Globus pallidus (tissue), 1 donor: ENCODE measurements at regions not wholly inside any gene's neighbourhood (a gene's known extent, or its start where the extent isn't known, plus 50 kb on each side); places are given as distances from the start of the nearest gene placed in this dataset.
A peak's percentile ranks its signal among the peaks of the same experiment; 100 is the strongest.

ENCODE experiments used
- DNase-seq: peaks from one replicate; pipeline ENCODE4 v3.0.0-alpha.2; 2015; ENCODE audit warnings: low spot score

- DNase-seq = no peak
Observed at GRCh38 chr6:110538416-110539160, 62.2 kb upstream of the SLC22A16 start.

GRCh38 chr6:110537208-110538123 lies 61.1 kb upstream of the SLC22A16 start:
- no peak for DNase-seq

DNA sequence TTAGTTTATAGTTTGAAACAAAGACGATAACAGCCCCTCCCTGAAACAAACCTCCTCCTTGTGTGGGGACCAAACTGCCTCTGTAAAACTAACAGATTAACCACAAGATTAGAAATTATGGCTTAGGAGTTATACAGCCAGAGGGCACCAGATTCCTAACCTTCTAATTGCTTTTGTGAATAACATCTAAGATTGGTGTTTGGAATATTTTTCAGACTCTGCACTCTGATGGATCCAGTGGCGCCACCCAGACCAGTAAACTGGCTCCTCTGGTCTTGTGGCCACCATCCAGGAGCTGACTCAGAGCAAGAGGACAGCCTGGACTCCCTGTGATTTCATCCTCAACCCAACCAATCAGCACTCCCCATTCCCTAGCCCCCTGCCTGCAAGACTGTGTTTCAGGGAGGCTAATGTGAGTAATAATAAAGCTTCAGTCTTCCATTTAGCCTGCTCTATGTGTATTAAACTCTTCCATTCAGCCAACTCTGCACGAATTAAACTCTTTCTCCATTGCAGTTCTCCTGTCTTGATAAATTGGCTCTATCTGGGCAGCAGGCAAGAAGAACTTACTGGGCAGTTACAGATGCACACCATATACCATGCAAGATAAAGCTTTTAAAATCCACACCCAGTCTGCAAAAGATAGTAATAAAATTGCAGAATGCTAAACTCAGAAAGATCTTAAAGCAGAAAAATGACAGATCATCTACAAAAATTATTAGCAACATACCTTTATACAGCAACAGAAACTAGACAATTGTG lies 58.5 kb upstream of the SLC22A16 start:
- peak; percentile 95 for DNase-seq

GRCh38 chr6:110532431-110532830 lies 56.0 kb upstream of the SLC22A16 start:
- DNase-seq = peak; percentile 83

GRCh38 chr6:110530671-110531070 lies 54.3 kb upstream of the SLC22A16 start:
- no peak for DNase-seq

GRCh38 chr6:110529907-110530306 lies 53.5 kb upstream of the SLC22A16 start:
- DNase-seq = no peak

DNA sequence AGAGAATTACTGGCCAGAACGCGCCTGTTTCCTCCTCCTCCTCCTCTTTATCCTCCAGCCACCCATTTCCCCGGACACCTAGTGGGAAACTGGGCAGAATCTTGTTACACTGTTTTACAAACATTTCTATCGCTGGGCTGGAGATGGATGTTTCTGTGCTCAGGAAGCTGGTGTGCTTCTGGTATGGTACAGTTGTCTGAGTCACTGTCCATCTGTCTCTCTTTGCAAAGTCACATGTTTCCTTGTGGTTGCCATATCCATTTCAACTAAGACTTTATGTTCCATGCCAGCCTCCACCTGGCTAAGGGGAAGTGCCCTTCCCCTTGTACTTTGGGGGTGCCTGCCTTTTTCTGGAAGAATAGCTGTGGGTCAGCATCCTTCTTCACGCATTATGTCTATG lies 52.9 kb upstream of the SLC22A16 start:
- no peak for DNase-seq

DNA sequence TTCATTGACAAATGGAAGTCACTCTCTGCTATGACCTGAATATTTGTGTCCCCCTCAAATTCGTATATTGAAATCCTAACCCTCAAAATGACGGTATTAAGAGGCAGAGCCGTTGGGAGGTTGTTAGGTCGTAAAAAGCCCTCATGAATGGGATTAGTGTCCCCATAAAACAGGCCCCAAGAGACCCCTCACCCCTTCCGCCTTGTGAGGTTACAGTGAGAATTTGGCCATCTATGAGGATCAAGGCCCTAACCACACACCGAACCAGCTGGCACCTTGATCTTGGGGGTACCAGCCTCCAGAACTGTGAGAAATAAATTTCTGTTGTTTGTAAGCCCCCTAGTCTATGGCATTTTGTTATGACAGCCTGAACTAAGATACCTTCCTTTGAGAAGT lies 52.5 kb upstream of the SLC22A16 start:
- DNase-seq = no peak

DNA sequence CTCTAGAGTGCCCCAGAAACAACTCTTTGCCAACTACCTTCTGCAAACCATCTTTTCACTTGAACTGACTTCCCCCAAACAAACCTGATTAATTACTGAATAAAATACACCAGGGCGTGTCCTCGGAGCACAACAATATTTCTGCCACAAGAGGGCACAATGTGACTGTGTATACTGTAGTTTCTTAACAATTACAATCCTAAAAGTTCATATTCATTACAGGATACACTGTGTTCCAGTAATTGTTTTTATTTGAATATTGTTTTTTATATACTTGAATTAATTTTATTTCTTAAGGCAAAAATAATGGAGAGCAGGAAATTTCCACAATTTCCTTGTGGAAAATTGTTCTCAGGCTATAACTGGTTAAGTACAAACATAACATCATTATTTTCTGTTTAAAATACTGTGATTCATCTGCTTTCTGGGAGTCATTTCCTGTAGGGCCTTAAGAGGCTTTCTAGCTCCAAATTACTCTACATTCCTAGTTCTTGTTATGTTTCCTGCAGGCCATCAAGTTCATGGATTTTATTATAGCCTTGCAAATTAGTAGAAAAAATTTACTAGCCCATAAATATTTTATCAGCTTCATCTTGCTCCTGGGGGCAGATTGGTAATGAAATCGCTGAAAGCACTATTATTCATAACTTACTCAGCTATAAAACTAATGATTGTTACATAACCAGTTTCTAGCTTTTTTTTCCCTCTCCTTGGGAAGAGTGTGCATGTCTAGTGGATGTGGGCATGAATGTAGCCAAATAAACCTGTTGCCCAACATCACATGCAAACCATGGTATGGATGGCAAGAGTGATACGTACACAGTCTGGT lies 51.9 kb upstream of the SLC22A16 start:
- DNase-seq = peak; percentile 74

DNA sequence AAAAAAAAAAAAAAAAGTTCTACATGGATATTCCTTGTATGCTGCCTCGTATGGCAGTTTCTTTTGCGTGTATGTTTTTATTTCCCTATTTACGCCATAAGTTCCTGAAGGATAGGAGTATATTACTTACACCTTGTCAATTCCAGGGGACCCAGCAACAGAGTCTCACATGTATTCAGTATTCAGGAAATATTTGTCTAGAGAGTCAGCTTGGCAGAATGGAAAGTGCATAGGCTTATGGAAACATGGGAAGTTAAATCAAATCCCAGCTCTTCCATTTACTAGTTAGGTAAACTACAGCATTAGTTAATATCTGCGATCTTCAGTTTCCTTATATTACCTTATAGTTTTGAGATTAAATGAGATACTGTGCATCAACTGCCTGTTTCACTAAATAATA lies 51.1 kb upstream of the SLC22A16 start:
- no peak for DNase-seq

GRCh38 chr6:110526726-110527125 lies 50.3 kb upstream of the SLC22A16 start:
- no peak for DNase-seq
